HepG2 (cell line): ENCODE measurements at regions not wholly inside any gene's neighbourhood (a gene's known extent, or its start where the extent isn't known, plus 50 kb on each side); places are given as distances from the start of the nearest gene placed in this dataset.

Experiments
- MAFK ChIP-seq, 2 experiments: IDR thresholded peaks in 1 of 2; conservative IDR thresholded peaks in 1 of 2; 2 replicates each; pipeline ENCODE4 v1.6.1; 2011; ENCODE audit warnings: improper control_type of control experiment in 2 of 2, low read length in 2 of 2
- MNT ChIP-seq: fragments of 450-650 bp; IDR thresholded peaks from 2 replicates; pipeline ENCODE4 v1.6.1; 2016
- TEAD2 ChIP-seq: sonication (generic); formaldehyde crosslinking; IDR thresholded peaks from 2 replicates; pipeline ENCODE4 v1.9.0; 2021; ENCODE audit warnings: missing genetic modification reagents
- ZNF17 ChIP-seq: sonication (generic); formaldehyde crosslinking; IDR thresholded peaks from 2 replicates; pipeline ENCODE4 v1.5.0; 2020; ENCODE audit warnings: mild to moderate bottlenecking, missing genetic modification reagents
- ZNF274 ChIP-seq: sonication (generic); formaldehyde crosslinking; IDR thresholded peaks from 2 replicates; pipeline ENCODE4 v1.5.1; 2020; ENCODE audit warnings: mild to moderate bottlenecking, missing genetic modification reagents
- ZNF629 ChIP-seq: sonication (generic); formaldehyde crosslinking; conservative IDR thresholded peaks from 2 replicates; pipeline ENCODE4 v1.5.0; 2020; ENCODE audit warnings: missing genetic modification reagents

- no peak for TF ChIP-seq ZNF274
- TF ChIP-seq MAFK (conservative IDR thresholded peaks at IDR 0.05 in 1 of 2, IDR thresholded peaks at IDR 0.05 in 1 of 2; ENCODE audit: low read length in 2 of 2) = no peak
- no peak for TF ChIP-seq ZNF17 (CRISPR knock-in tag)
- TF ChIP-seq TEAD2 (CRISPR knock-in tag) = no peak
- TF ChIP-seq ZNF629 = no peak
- no peak for TF ChIP-seq MNT
Measured at GRCh38 chrX:137233478-137233877, 199.7 kb upstream of the GPR101 start.
